ENCODE measurements at regions not wholly inside any gene's neighbourhood (a gene's known extent, or its start where the extent isn't known, plus 50 kb on each side); places are given as distances from the start of the nearest gene placed in this dataset.

- TF ChIP-seq CTCF (IDR thresholded peaks at IDR 0.05; ENCODE audit: partially characterized antibody, unreplicated experiment) = no peak
- H3K9me3 Mint-ChIP-seq (ENCODE audit: unreplicated experiment) = peaks cover 2% of the 10 kb centered on the region
- peaks cover 6% of the 10 kb centered on the region for H3K4me1 Mint-ChIP-seq (ENCODE audit: low read depth, unreplicated experiment)
- H3K36me3 Mint-ChIP-seq (ENCODE audit: unreplicated experiment) = no peaks in the 10 kb centered on the region
- peaks cover 1% of the 10 kb centered on the region for H3K27me3 Mint-ChIP-seq (ENCODE audit: unreplicated experiment)
- peak; percentile 52 for DNase-seq
- H3K27ac Mint-ChIP-seq (ENCODE audit: unreplicated experiment) = no peak overlapping the region
- H3K4me3 Mint-ChIP-seq (ENCODE audit: unreplicated experiment) = no peak overlapping the region
Observed at GRCh38 chr1:239931341-239931740, 160.3 kb upstream of the FMN2 start.

DNA sequence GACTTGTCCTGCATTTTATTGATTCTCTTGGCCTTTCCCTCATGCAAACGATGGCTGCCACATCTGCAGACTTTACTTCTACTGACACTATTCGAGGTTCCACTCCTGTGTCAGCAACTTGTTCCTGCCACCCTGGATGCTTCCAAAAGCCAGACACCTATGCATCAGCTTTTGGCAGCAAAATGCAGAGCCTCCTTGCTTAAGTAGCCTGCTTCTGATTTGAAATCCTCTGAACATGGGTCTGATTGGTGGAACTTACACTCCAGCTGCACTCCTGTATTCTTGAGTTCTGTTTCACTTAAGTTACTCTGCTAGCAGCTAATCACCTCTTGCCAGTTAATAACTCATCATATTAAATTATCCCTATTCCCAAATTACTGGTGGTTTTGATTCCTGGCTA, 152.1 kb upstream of the FMN2 start:
- peaks cover 7% of the 10 kb centered on the region for H3K9me3 Mint-ChIP-seq (ENCODE audit: unreplicated experiment)
- no peak overlapping the region for H3K4me3 Mint-ChIP-seq (ENCODE audit: unreplicated experiment)
- no peak for DNase-seq
- H3K27me3 Mint-ChIP-seq (ENCODE audit: unreplicated experiment) = peaks cover 3% of the 10 kb centered on the region
- H3K36me3 Mint-ChIP-seq (ENCODE audit: unreplicated experiment) = peaks cover 17% of the 10 kb centered on the region
- no peak overlapping the region for H3K27ac Mint-ChIP-seq (ENCODE audit: unreplicated experiment)
- TF ChIP-seq CTCF (IDR thresholded peaks at IDR 0.05; ENCODE audit: partially characterized antibody, unreplicated experiment) = no peak
- no peaks in the 10 kb centered on the region for H3K4me1 Mint-ChIP-seq (ENCODE audit: low read depth, unreplicated experiment)

GRCh38 chr1:239943761-239944160, 147.9 kb upstream of the FMN2 start:
- Mint-ChIP-seq H3K4me1 (ENCODE audit: low read depth, unreplicated experiment) (peaks cover 5% of the 10 kb centered on the region), H3K36me3 (ENCODE audit: unreplicated experiment) (peaks cover 17% of the 10 kb centered on the region), H3K27ac (ENCODE audit: unreplicated experiment) (no peak overlapping the region), H3K4me3 (ENCODE audit: unreplicated experiment) (no peak overlapping the region), H3K27me3 (ENCODE audit: unreplicated experiment) (peaks cover 2% of the 10 kb centered on the region), H3K9me3 (ENCODE audit: unreplicated experiment) (peaks cover 5% of the 10 kb centered on the region)
- TF ChIP-seq CTCF (IDR thresholded peaks at IDR 0.05; ENCODE audit: partially characterized antibody, unreplicated experiment) = no peak
- DNase-seq = no peak

DNA sequence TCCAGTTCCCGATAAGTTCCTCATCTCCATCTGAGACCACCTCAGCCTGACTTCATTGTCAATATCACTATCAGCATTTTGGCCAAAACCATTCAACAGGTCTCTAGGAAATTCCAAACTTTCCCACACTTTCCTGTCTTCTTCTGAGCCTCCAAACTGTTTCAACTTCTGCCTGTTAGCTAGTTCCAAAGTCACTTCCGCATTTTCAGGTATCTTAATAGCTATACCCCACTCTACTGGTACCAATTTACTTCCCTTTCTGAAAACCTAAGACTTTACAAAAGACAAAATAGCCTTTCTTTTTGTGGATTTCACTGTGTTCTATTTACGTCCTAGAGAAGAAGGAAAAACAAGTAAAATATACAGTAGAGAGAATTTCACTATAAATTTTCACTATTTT, 147.0 kb upstream of the FMN2 start:
- Mint-ChIP-seq H3K9me3 (ENCODE audit: unreplicated experiment) (peaks cover 5% of the 10 kb centered on the region), H3K27me3 (ENCODE audit: unreplicated experiment) (peaks cover 2% of the 10 kb centered on the region), H3K4me3 (ENCODE audit: unreplicated experiment) (no peak overlapping the region), H3K27ac (ENCODE audit: unreplicated experiment) (no peak overlapping the region), H3K4me1 (ENCODE audit: low read depth, unreplicated experiment) (peaks cover 5% of the 10 kb centered on the region), H3K36me3 (ENCODE audit: unreplicated experiment) (peaks cover 17% of the 10 kb centered on the region)
- no peak for TF ChIP-seq CTCF (IDR thresholded peaks at IDR 0.05; ENCODE audit: partially characterized antibody, unreplicated experiment)
- DNase-seq = no peak

DNA sequence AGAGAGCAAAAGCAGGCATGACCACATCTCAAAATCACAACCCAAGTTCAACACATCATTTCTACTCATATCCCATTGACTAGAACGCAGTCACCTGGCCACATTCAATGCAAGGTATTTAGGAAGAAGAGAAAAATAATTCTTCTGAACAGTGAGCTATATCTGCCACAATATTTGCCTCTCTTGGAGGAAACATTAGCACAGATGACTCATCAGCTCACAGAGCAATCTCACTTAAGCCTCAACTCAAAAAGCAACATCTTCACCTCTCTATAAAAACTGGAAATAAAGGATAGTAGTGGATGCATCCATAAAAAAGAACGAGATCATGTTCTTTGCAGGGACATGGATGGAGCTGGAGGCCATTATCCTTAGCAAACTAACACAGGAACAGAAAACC, 143.9 kb upstream of the FMN2 start:
- Mint-ChIP-seq H3K27me3 (ENCODE audit: unreplicated experiment) (peaks cover 2% of the 10 kb centered on the region), H3K27ac (ENCODE audit: unreplicated experiment) (no peak overlapping the region), H3K4me3 (ENCODE audit: unreplicated experiment) (no peak overlapping the region), H3K4me1 (ENCODE audit: low read depth, unreplicated experiment) (peaks cover 5% of the 10 kb centered on the region), H3K9me3 (ENCODE audit: unreplicated experiment) (peaks cover 5% of the 10 kb centered on the region), H3K36me3 (ENCODE audit: unreplicated experiment) (peaks cover 5% of the 10 kb centered on the region)
- TF ChIP-seq CTCF (IDR thresholded peaks at IDR 0.05; ENCODE audit: partially characterized antibody, unreplicated experiment) = no peak
- no peak for DNase-seq

Data from glutamatergic neuron (in vitro differentiated cells).